ENCODE measurements at regions not wholly inside any gene's neighbourhood (a gene's known extent, or its start where the extent isn't known, plus 50 kb on each side); places are given as distances from the start of the nearest gene placed in this dataset.

DNA sequence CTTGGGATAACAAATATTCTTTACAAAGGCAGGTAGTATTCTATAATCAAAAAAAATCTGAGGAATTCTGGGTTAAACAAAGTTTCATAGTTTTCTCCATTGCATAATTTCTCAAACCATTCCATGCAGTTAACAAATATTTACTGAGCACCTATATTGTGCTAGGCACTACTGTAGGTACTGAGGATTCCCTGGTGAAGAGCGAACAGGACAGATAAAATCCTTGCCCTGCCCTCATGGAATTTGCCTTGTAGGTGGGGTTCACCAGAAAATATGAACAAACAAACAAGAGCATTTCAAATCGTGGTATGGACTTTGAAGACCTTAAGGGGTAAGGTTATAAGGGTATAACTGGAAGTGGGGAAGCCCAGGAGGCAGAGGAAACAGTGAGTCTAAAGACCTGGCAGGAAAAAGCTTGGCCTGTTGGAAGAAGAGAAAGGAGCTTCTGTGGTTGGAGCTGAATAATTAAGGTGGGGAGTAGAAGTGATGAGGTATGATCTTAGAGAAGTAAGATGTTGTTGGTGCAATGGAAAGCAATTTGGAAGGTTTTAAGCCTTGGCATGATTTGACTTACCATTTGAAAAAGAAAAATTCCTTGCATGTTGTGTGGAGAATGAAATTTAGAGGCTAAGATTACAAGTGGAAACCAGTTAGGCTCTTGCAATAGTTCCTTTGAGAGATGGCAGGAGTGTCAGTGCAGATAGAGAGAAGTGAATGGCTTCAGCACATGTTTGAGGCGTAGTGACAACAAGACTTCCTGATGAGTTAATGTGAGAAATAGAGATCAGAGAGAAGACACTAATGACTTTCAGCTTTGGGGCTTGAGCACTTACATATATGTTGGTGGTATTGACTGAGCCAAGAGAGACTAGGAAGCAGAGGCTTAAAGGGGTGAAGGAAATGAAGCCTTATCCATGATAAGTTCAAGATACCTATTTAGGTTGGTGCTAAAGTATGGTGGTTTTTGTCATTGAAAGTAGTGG, 55.7 kb upstream of the PICALM start:
- intact Hi-C loops (cut with DNase I; ENCODE audit: low total_unique reads), result no loop called here
- no peak overlapping the region for H3K27ac ChIP-seq

DNA sequence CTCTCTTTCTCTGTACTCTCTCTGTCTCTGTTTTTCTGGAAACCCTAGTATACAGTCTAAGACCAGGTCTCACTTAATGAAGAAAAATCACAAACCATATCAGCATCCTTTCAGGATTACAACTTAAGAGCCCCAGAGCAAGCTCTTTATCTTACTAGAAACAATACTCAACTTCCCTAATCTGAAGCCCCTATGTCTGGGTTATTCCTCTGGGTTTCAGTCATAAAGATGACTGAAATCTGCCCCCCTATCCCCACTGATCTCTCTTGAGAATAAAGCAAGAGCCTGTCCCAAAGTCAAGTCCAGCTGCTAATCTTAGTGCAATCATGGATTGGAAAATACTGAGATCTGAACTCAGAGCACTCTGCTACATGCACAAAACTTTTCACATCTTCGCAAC, 53.9 kb upstream of the PICALM start:
- no peaks in the 10 kb centered on the region for H3K9me3 ChIP-seq
- H3K36me3 ChIP-seq, result no peaks in the 10 kb centered on the region
- WGBS, 5 donors, result 87 to 100% (median 94%) methylated on average over 1 of the region's 1 CpG
- H3K27me3 ChIP-seq (replicated peaks in 1 of 7), result no peaks in the 10 kb centered on the region
- TF ChIP-seq, protein P1, sequence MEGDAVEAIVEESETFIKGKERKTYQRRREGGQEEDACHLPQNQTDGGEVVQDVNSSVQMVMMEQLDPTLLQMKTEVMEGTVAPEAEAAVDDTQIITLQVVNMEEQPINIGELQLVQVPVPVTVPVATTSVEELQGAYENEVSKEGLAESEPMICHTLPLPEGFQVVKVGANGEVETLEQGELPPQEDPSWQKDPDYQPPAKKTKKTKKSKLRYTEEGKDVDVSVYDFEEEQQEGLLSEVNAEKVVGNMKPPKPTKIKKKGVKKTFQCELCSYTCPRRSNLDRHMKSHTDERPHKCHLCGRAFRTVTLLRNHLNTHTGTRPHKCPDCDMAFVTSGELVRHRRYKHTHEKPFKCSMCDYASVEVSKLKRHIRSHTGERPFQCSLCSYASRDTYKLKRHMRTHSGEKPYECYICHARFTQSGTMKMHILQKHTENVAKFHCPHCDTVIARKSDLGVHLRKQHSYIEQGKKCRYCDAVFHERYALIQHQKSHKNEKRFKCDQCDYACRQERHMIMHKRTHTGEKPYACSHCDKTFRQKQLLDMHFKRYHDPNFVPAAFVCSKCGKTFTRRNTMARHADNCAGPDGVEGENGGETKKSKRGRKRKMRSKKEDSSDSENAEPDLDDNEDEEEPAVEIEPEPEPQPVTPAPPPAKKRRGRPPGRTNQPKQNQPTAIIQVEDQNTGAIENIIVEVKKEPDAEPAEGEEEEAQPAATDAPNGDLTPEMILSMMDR (IDR thresholded peaks at IDR 0.05 in 8 of 11, conservative IDR thresholded peaks at IDR 0.05 in 3 of 11), result no peak
- no peak for TF ChIP-seq POLR2AphosphoS5 (IDR thresholded peaks at IDR 0.05)
- no peaks in the 10 kb centered on the region for H3K4me1 ChIP-seq
- no peak overlapping the region for H3K27ac ChIP-seq
- H3K4me3 ChIP-seq, result no peak overlapping the region
- intact Hi-C loops (cut with DNase I; ENCODE audit: low total_unique reads), result no loop called here
- DNase-seq, result no peak

More for the DNA sequence above, 55.7 kb upstream of the PICALM start:
- TF ChIP-seq POLR2AphosphoS5 (IDR thresholded peaks at IDR 0.05) (no peak), POLR2A (IDR thresholded peaks at IDR 0.05) (no peak)
- TF ChIP-seq, protein P1 (IDR thresholded peaks at IDR 0.05 in 8 of 11, conservative IDR thresholded peaks at IDR 0.05 in 3 of 11), result no peak
- no peaks in the 10 kb centered on the region for H3K9me3 ChIP-seq
- no peaks in the 10 kb centered on the region for H3K27me3 ChIP-seq (replicated peaks in 1 of 7)
- no peak overlapping the region for H3K4me3 ChIP-seq
- DNase-seq, result no peak
- WGBS, 5 donors, result 76 to 88% (median 84%) methylated on average over 3 of the region's 3 CpGs
- H3K4me1 ChIP-seq, result no peaks in the 10 kb centered on the region
- H3K36me3 ChIP-seq, result no peaks in the 10 kb centered on the region

DNA sequence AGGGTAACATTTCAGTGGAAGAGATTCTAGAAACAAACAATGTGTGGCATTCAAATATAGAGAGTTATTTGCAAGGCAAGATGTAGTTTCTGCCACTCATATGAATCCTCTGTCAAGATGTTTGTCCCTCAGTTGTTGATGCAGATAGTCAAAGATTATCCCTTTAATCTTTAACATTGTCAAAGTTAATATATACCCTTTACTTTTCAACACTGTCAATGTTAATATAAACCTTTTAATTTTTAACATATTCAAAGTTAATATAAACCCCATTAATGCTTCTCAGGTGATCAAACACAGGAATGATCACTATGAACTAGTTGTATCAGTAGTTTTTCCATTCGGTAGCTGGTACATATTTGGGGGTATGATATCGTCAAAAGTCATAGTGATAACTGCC, 51.9 kb upstream of the PICALM start:
- H3K27me3 ChIP-seq (replicated peaks in 1 of 7), result no peaks in the 10 kb centered on the region
- intact Hi-C loops (cut with DNase I; ENCODE audit: low total_unique reads), result no loop called here
- no peaks in the 10 kb centered on the region for H3K9me3 ChIP-seq
- no peak overlapping the region for H3K27ac ChIP-seq
- H3K4me1 ChIP-seq, result peaks cover 0 to 18% (median 0%) of the 10 kb centered on the region in 6 donors
- H3K4me3 ChIP-seq, result no peak overlapping the region
- TF ChIP-seq POLR2A (IDR thresholded peaks at IDR 0.05) (no peak), POLR2AphosphoS5 (IDR thresholded peaks at IDR 0.05) (no peak)
- TF ChIP-seq, protein P1 (IDR thresholded peaks at IDR 0.05 in 8 of 11, conservative IDR thresholded peaks at IDR 0.05 in 3 of 11), result no peak
- no peak for DNase-seq
- WGBS, 5 donors, result 88 to 98% (median 95%) methylated on average over 2 of the region's 2 CpGs
- no peaks in the 10 kb centered on the region for H3K36me3 ChIP-seq

DNA sequence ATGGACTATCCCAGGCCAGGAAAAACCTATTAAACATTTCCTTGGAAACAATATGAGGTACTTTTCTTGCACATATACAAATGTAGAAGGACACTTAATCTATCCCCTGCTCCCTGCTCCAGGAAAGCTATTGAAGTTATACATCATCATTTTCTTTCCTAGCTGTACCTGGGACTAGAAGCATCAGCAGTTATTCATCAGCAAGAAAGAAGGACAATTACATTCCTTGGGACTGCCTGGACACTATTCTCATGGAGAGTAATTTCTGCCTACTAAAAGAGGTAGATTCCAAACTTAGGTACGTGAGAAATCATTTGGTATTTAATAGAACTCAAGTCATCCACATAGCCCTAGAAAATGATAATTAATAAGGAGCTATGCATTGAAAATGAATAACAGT, 51.0 kb upstream of the PICALM start:
- intact Hi-C loops (cut with DNase I; ENCODE audit: low total_unique reads), result no loop called here

More for the DNA sequence above, 51.0 kb upstream of the PICALM start:
- 91 to 98% (median 94%) methylated on average over 1 of the region's 1 CpG for WGBS, 5 donors
- DNase-seq, result no peak
- H3K27me3 ChIP-seq (replicated peaks in 1 of 7), result no peaks in the 10 kb centered on the region
- TF ChIP-seq, protein P1 (IDR thresholded peaks at IDR 0.05 in 8 of 11, conservative IDR thresholded peaks at IDR 0.05 in 3 of 11), result no peak
- TF ChIP-seq POLR2AphosphoS5 (IDR thresholded peaks at IDR 0.05) (no peak), POLR2A (IDR thresholded peaks at IDR 0.05) (no peak)
- no peak overlapping the region for H3K4me3 ChIP-seq
- H3K4me1 ChIP-seq, result peaks cover 0 to 22% (median 0%) of the 10 kb centered on the region in 6 donors
- no peaks in the 10 kb centered on the region for H3K9me3 ChIP-seq
- H3K27ac ChIP-seq, result no peak overlapping the region
- no peaks in the 10 kb centered on the region for H3K36me3 ChIP-seq

Data from spleen (tissue), 11 donors.